Right lobe of liver (tissue), 4 donors: ENCODE measurements at regions not wholly inside any gene's neighbourhood (a gene's known extent, or its start where the extent isn't known, plus 50 kb on each side); places are given as distances from the start of the nearest gene placed in this dataset.

Experiments
- POLR2A ChIP-seq: fragments of 450-650 bp; IDR thresholded peaks from one replicate; pipeline ENCODE4 v1.6.1; 2017; ENCODE audit warnings: antibody characterized with exemption, mild to moderate bottlenecking
- TF ChIP-seq, protein P1 (sequence below), 4 donors: fragments of 200-600 bp in 3 of 4; fragments of 450-650 bp in 1 of 4; IDR thresholded peaks; one replicate each; pipeline versions ENCODE4 v1.5.1 to v1.8.0; 2016 to 2022; ENCODE audit warnings: antibody characterized with exemption in 4 of 4, mild to moderate bottlenecking in 2 of 4
- donor health status: DM: no; HTN: no; CAD: no.
- donor health status: DM: no; HTN: no; CAD: no.
- donor health status: DM: no; HTN: yes; CAD: no.

DNA sequence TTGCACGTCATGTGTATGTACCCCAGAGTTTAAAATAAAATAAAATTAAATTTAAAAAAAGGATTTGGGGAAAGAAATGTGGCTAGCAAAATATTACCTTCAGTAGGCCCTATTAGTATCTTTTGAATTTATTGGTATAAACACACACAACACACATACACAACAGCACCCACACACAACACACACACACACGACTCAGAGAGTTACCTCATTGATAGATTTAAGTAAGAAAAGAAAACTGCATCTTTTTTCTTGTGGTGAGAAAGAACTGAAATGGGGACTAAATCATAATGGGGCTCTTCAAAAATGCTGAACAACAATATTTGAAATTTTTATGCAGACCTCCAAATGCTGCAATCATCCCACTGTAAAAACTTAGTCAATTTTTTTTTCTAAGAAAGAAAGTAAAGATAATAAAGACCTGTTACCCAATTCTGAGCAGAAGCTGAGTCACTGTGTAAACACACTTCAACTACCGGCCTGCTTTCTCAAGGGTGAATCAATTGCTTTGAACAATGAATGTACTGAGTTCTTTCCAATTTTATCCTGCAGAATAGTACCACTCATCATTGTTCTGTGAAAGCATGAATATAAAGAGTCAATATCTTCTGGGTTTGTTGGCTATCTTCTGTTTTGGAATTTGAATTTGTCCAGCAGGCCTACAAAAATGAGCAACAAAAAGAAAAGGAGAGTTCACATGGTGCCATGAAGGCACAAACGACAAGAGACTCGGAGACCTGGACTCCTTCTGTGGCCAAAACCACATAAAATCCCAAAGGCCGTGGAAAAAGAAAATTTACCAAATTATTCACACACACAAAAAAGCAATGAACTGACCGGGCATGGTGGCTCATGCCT is 57.9 kb upstream of the CCNG1 start:
- TF ChIP-seq, protein P1, sequence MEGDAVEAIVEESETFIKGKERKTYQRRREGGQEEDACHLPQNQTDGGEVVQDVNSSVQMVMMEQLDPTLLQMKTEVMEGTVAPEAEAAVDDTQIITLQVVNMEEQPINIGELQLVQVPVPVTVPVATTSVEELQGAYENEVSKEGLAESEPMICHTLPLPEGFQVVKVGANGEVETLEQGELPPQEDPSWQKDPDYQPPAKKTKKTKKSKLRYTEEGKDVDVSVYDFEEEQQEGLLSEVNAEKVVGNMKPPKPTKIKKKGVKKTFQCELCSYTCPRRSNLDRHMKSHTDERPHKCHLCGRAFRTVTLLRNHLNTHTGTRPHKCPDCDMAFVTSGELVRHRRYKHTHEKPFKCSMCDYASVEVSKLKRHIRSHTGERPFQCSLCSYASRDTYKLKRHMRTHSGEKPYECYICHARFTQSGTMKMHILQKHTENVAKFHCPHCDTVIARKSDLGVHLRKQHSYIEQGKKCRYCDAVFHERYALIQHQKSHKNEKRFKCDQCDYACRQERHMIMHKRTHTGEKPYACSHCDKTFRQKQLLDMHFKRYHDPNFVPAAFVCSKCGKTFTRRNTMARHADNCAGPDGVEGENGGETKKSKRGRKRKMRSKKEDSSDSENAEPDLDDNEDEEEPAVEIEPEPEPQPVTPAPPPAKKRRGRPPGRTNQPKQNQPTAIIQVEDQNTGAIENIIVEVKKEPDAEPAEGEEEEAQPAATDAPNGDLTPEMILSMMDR (IDR thresholded peaks at IDR 0.05) = no peak
- TF ChIP-seq POLR2A = no peak
